Upper lobe of left lung (tissue), 4 donors: ENCODE measurements at regions not wholly inside any gene's neighbourhood (a gene's known extent, or its start where the extent isn't known, plus 50 kb on each side); places are given as distances from the start of the nearest gene placed in this dataset.

Source experiments
- POLR2AphosphoS5 ChIP-seq, 2 donors: sonication (generic); formaldehyde crosslinking; IDR thresholded peaks; one replicate each; pipeline ENCODE4 v1.5.1; 2017; ENCODE audit warnings: antibody characterized with exemption in 2 of 2
- TF ChIP-seq, protein P1 (sequence below), 6 experiments: fragments of 450-650 bp in 4 of 6; fragments of 200-600 bp in 2 of 6; sonication (generic) in 2 of 6; IDR thresholded peaks; one replicate each; pipeline ENCODE4 v1.5.1; 2016 to 2019; ENCODE audit warnings: antibody characterized with exemption in 6 of 6

DNA sequence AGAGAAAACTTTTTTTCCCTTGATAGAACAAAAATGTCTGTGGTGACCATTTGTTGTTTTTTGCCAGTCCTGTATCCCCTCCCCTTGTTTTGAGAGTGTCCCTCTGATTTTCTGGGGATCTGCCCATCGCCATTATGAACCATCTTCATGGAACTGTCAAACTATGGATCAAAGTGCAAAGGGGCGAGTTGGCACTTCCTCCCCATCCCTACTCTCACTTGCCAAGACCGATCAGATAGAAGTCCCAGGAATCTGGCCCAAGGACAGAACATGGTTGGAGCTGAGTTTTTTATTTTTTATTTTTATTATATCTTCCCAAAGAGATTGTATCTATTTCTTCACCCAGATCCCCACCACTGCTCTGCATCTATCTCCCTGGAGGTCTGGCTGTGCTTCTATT, 221.4 kb downstream of the IKZF2 start:
- TF ChIP-seq, protein P1, sequence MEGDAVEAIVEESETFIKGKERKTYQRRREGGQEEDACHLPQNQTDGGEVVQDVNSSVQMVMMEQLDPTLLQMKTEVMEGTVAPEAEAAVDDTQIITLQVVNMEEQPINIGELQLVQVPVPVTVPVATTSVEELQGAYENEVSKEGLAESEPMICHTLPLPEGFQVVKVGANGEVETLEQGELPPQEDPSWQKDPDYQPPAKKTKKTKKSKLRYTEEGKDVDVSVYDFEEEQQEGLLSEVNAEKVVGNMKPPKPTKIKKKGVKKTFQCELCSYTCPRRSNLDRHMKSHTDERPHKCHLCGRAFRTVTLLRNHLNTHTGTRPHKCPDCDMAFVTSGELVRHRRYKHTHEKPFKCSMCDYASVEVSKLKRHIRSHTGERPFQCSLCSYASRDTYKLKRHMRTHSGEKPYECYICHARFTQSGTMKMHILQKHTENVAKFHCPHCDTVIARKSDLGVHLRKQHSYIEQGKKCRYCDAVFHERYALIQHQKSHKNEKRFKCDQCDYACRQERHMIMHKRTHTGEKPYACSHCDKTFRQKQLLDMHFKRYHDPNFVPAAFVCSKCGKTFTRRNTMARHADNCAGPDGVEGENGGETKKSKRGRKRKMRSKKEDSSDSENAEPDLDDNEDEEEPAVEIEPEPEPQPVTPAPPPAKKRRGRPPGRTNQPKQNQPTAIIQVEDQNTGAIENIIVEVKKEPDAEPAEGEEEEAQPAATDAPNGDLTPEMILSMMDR (IDR thresholded peaks at IDR 0.05) = no peak
- no peak for TF ChIP-seq POLR2AphosphoS5 (IDR thresholded peaks at IDR 0.05)
